ENCODE measurements at regions not wholly inside any gene's neighbourhood (a gene's known extent, or its start where the extent isn't known, plus 50 kb on each side); places are given as distances from the start of the nearest gene placed in this dataset.

- Mint-ChIP-seq H3K4me3 (no peak overlapping the region), H3K36me3 (peaks cover 4% of the 10 kb centered on the region), H3K9me3 (no peaks in the 10 kb centered on the region), H3K27me3 (no peaks in the 10 kb centered on the region), H3K4me1 (ENCODE audit: unreplicated experiment) (no peaks in the 10 kb centered on the region), H3K27ac (no peak overlapping the region)
- no peak for TF ChIP-seq CTCF (conservative IDR thresholded peaks at IDR 0.05)
- no peak for DNase-seq (ENCODE audit: extremely low spot score, unreplicated experiment)
Observed at GRCh38 chr1:218760601-218761570, 412.8 kb upstream of the LYPLAL1 start.

GRCh38 chr1:218763538-218763937, 410.1 kb upstream of the LYPLAL1 start:
- Mint-ChIP-seq H3K36me3 (no peaks in the 10 kb centered on the region), H3K4me1 (ENCODE audit: unreplicated experiment) (no peaks in the 10 kb centered on the region), H3K27me3 (no peaks in the 10 kb centered on the region), H3K4me3 (no peak overlapping the region), H3K27ac (no peak overlapping the region), H3K9me3 (no peaks in the 10 kb centered on the region)
- no peak for TF ChIP-seq CTCF (conservative IDR thresholded peaks at IDR 0.05)
- no peak for DNase-seq (ENCODE audit: extremely low spot score, unreplicated experiment)

GRCh38 chr1:218765753-218766152, 407.9 kb upstream of the LYPLAL1 start:
- H3K9me3 Mint-ChIP-seq, result no peaks in the 10 kb centered on the region
- no peak overlapping the region for H3K27ac Mint-ChIP-seq
- H3K27me3 Mint-ChIP-seq, result no peaks in the 10 kb centered on the region
- no peak for DNase-seq (ENCODE audit: extremely low spot score, unreplicated experiment)
- TF ChIP-seq CTCF (conservative IDR thresholded peaks at IDR 0.05), result no peak
- H3K4me3 Mint-ChIP-seq, result no peak overlapping the region
- H3K4me1 Mint-ChIP-seq (ENCODE audit: unreplicated experiment), result no peaks in the 10 kb centered on the region
- no peaks in the 10 kb centered on the region for H3K36me3 Mint-ChIP-seq

GRCh38 chr1:218771931-218772330, 401.7 kb upstream of the LYPLAL1 start:
- no peak for TF ChIP-seq CTCF (conservative IDR thresholded peaks at IDR 0.05)
- H3K36me3 Mint-ChIP-seq, result peaks cover 6% of the 10 kb centered on the region
- no peak overlapping the region for H3K4me3 Mint-ChIP-seq
- DNase-seq (ENCODE audit: extremely low spot score, unreplicated experiment), result no peak
- no peak overlapping the region for H3K27ac Mint-ChIP-seq
- H3K4me1 Mint-ChIP-seq (ENCODE audit: unreplicated experiment), result peaks cover 9% of the 10 kb centered on the region
- H3K27me3 Mint-ChIP-seq, result no peaks in the 10 kb centered on the region
- H3K9me3 Mint-ChIP-seq, result no peaks in the 10 kb centered on the region

- Mint-ChIP-seq H3K9me3 (peaks cover 3% of the 10 kb centered on the region), H3K4me1 (ENCODE audit: unreplicated experiment) (peaks cover 11% of the 10 kb centered on the region), H3K27me3 (no peaks in the 10 kb centered on the region), H3K36me3 (peaks cover 6% of the 10 kb centered on the region), H3K4me3 (no peak overlapping the region), H3K27ac (no peak overlapping the region)
- no peak for DNase-seq (ENCODE audit: extremely low spot score, unreplicated experiment)
- no peak for TF ChIP-seq CTCF (conservative IDR thresholded peaks at IDR 0.05)
Observed at GRCh38 chr1:218772575-218772974, 401.1 kb upstream of the LYPLAL1 start.
